Upper lobe of right lung (tissue), 1 donor: ENCODE measurements at regions not wholly inside any gene's neighbourhood (a gene's known extent, or its start where the extent isn't known, plus 50 kb on each side); places are given as distances from the start of the nearest gene placed in this dataset.

Source experiments
- ATAC-seq: fragments of 200-7000 bp; cut with Tn5 transposase; one replicate; pipeline ENCODE4 v1.9.1; 2020; ENCODE audit warnings: mild to moderate bottlenecking, moderate library complexity
- DNase-seq: peaks from one replicate; pipeline ENCODE4 v3.0.0-alpha.2; 2020
- H3K27ac ChIP-seq: fragments of 200-600 bp; one replicate; pipeline ENCODE4 v1.8.0; 2022
- H3K27me3 ChIP-seq: fragments of 200-600 bp; one replicate; pipeline ENCODE4 v1.8.0; 2022; ENCODE audit warnings: mild to moderate bottlenecking
- H3K36me3 ChIP-seq: fragments of 200-600 bp; one replicate; pipeline ENCODE4 v1.8.0; 2022
- H3K4me1 ChIP-seq: fragments of 200-600 bp; one replicate; pipeline ENCODE4 v1.8.0; 2022
- H3K4me3 ChIP-seq: fragments of 200-600 bp; one replicate; pipeline ENCODE4 v1.8.0; 2022; ENCODE audit warnings: mild to moderate bottlenecking
- H3K9me3 ChIP-seq: fragments of 200-600 bp; one replicate; pipeline ENCODE4 v1.8.0; 2022
- CTCF ChIP-seq: fragments of 200-600 bp; IDR thresholded peaks from one replicate; pipeline ENCODE4 v1.8.0; 2022; ENCODE audit warnings: antibody characterized with exemption
- intact Hi-C: fragments of 100-400 bp; cut with DNase I; formaldehyde crosslinking; loops from one replicate; pipeline ENCODE4 v1.11.0; 2022
- donor health status: DM: no; HTN: yes; CAD: no; lungs with severe emphysema.

- DNase-seq = no peak
- no peak for TF ChIP-seq CTCF
- Histone ChIP-seq H3K27me3 (no peaks in the 10 kb centered on the region), H3K4me1 (no peaks in the 10 kb centered on the region), H3K9me3 (no peaks in the 10 kb centered on the region), H3K36me3 (no peaks in the 10 kb centered on the region), H3K27ac (no peak overlapping the region), H3K4me3 (no peak overlapping the region)
- intact Hi-C loops = no loop called here
- ATAC-seq = peak; percentile 46
Measured at GRCh38 chr20:43293068-43293786, 103.5 kb upstream of the PTPRT start.

GRCh38 chr20:43292222-43292621 lies 102.5 kb upstream of the PTPRT start:
- peak; percentile 72 for ATAC-seq
- H3K36me3 ChIP-seq = no peaks in the 10 kb centered on the region
- no peaks in the 10 kb centered on the region for H3K4me1 ChIP-seq
- intact Hi-C loops = no loop called here
- TF ChIP-seq CTCF = no peak
- H3K27ac ChIP-seq = no peak overlapping the region
- no peaks in the 10 kb centered on the region for H3K9me3 ChIP-seq
- no peak overlapping the region for H3K4me3 ChIP-seq
- no peaks in the 10 kb centered on the region for H3K27me3 ChIP-seq
- DNase-seq = no peak

GRCh38 chr20:43287637-43288036 lies 97.9 kb upstream of the PTPRT start:
- no peak for DNase-seq
- Histone ChIP-seq H3K36me3 (no peaks in the 10 kb centered on the region), H3K9me3 (no peaks in the 10 kb centered on the region), H3K27ac (no peak overlapping the region), H3K4me3 (no peak overlapping the region), H3K27me3 (no peaks in the 10 kb centered on the region), H3K4me1 (no peaks in the 10 kb centered on the region)
- no peak for ATAC-seq
- intact Hi-C loops = no loop called here
- no peak for TF ChIP-seq CTCF

- intact Hi-C loops = no loop called here
- Histone ChIP-seq H3K36me3 (no peaks in the 10 kb centered on the region), H3K4me1 (no peaks in the 10 kb centered on the region), H3K9me3 (no peaks in the 10 kb centered on the region), H3K27me3 (no peaks in the 10 kb centered on the region), H3K27ac (no peak overlapping the region), H3K4me3 (no peak overlapping the region)
- DNase-seq (no peak), ATAC-seq (no peak)
- TF ChIP-seq CTCF = no peak
Measured at GRCh38 chr20:43285170-43285569, 95.5 kb upstream of the PTPRT start.

- Histone ChIP-seq H3K36me3 (no peaks in the 10 kb centered on the region), H3K4me3 (no peak overlapping the region), H3K27ac (no peak overlapping the region), H3K4me1 (no peaks in the 10 kb centered on the region), H3K27me3 (no peaks in the 10 kb centered on the region), H3K9me3 (no peaks in the 10 kb centered on the region)
- ATAC-seq = no peak
- TF ChIP-seq CTCF = no peak
- DNase-seq = no peak
- intact Hi-C loops = no loop called here
Measured at GRCh38 chr20:43284486-43284885, 94.8 kb upstream of the PTPRT start.

GRCh38 chr20:43283126-43283525 lies 93.4 kb upstream of the PTPRT start:
- TF ChIP-seq CTCF = no peak
- Histone ChIP-seq H3K36me3 (no peaks in the 10 kb centered on the region), H3K27me3 (no peaks in the 10 kb centered on the region), H3K4me1 (no peaks in the 10 kb centered on the region), H3K27ac (no peak overlapping the region), H3K9me3 (no peaks in the 10 kb centered on the region), H3K4me3 (no peak overlapping the region)
- DNase-seq (no peak), ATAC-seq (no peak)
- intact Hi-C loops = no loop called here
